SK-N-SH (cell line): ENCODE measurements at regions not wholly inside any gene's neighbourhood (a gene's known extent, or its start where the extent isn't known, plus 50 kb on each side); places are given as distances from the start of the nearest gene placed in this dataset.

Experiments
- CTCF ChIA-PET: fragments of 300-600, 350-600 bp; formaldehyde crosslinking; extraction: SDS; loops from one replicate; lab custom pipeline; 2021; lab: Yijun Ruan, JAX
- POLR2A ChIA-PET: fragments of 350-600 bp; sonication (Branson Sonifier 250); formaldehyde crosslinking; extraction: SDS; loops from one replicate; lab custom pipeline; 2020; ENCODE audit warnings: antibody characterized with exemption, inconsistent platforms; lab: Yijun Ruan, JAX
- DNase-seq: peaks from one replicate; pipeline ENCODE4 v3.0.0; 2012
- H2AFZ ChIP-seq: fragments of 200-600 bp; sonication (generic); 2 replicates; pipeline ENCODE4 v1.8.1; 2016; ENCODE audit warnings: antibody characterized with exemption, mild to moderate bottlenecking, low read depth
- H3F3A ChIP-seq: fragments of 200-600 bp; sonication (generic); replicated peaks from 2 replicates; pipeline ENCODE3; 2016; ENCODE audit warnings: antibody characterized with exemption, mild to moderate bottlenecking; ENCODE audit not compliant: insufficient read depth
- H3K27ac ChIP-seq, 2 experiments: fragments of 200-500 bp in 1 of 2; fragments of 200-600 bp in 1 of 2; sonication (Bioruptor generic) in 1 of 2; sonication (generic), shearing (Covaris generic) in 1 of 2; 2 replicates each; pipeline versions ENCODE4 v1.5.1 to v1.6.1; 2014 to 2016; ENCODE audit warnings: low read depth in 2 of 2, inconsistent platforms in 1 of 2, low read length in 1 of 2, mild to moderate bottlenecking in 1 of 2, mixed read lengths in 1 of 2
- H3K27me3 ChIP-seq: fragments of 200-600 bp; sonication (generic), shearing (Covaris generic); 2 replicates; pipeline ENCODE4 v1.6.1; 2016; ENCODE audit warnings: mixed run types; ENCODE audit not compliant: insufficient read depth
- H3K36me3 ChIP-seq, 2 experiments: fragments of 200-500 bp in 1 of 2; fragments of 200-600 bp in 1 of 2; sonication (Bioruptor generic) in 1 of 2; sonication (generic) in 1 of 2; replicated peaks in 1 of 2; 2 replicates each; pipeline versions ENCODE3 to v1.5.1; 2014 to 2016; ENCODE audit warnings: low read length in 1 of 2, mild to moderate bottlenecking in 1 of 2; ENCODE audit not compliant: insufficient read depth in 2 of 2, control insufficient read depth in 1 of 2
- H3K4me1 ChIP-seq, 2 experiments: fragments of 200-500 bp in 1 of 2; fragments of 200-600 bp in 1 of 2; sonication (Bioruptor generic) in 1 of 2; sonication (generic), shearing (Covaris generic) in 1 of 2; 2 replicates each; pipeline versions ENCODE4 v1.5.1 to v1.6.1; 2014 to 2016; ENCODE audit warnings: low read depth in 1 of 2, low read length in 1 of 2, mixed run types in 1 of 2; ENCODE audit not compliant: insufficient read depth in 2 of 2, control insufficient read depth in 1 of 2
- H3K4me2 ChIP-seq: fragments of 200-600 bp; sonication (generic), shearing (Covaris generic); 2 replicates; pipeline ENCODE4 v1.6.1; 2017; ENCODE audit warnings: mixed run types
- H3K4me3 ChIP-seq, 2 experiments: fragments of 200-500 bp in 1 of 2; fragments of 200-600 bp in 1 of 2; sonication (Bioruptor generic) in 1 of 2; sonication (generic), shearing (Covaris generic) in 1 of 2; 2 replicates each; pipeline versions ENCODE4 v1.5.1 to v1.8.1; 2014 to 2016; ENCODE audit warnings: low read depth in 2 of 2, inconsistent platforms in 1 of 2, low read length in 1 of 2, mild to moderate bottlenecking in 1 of 2, mixed read lengths in 1 of 2, moderate library complexity in 1 of 2
- H3K79me2 ChIP-seq: fragments of 200-600 bp; sonication (generic); 2 replicates; pipeline ENCODE4 v1.8.1; 2017; ENCODE audit warnings: mild to moderate bottlenecking; ENCODE audit not compliant: insufficient read depth
- H3K9ac ChIP-seq: fragments of 200-600 bp; sonication (generic); 2 replicates; pipeline ENCODE4 v1.6.1; 2017; ENCODE audit warnings: mixed run types
- H3K9me2 ChIP-seq: fragments of 200-600 bp; sonication (generic); 2 replicates; pipeline ENCODE4 v1.6.1; 2017; ENCODE audit warnings: mixed run types
- H3K9me3 ChIP-seq: fragments of 200-600 bp; sonication (generic); 2 replicates; pipeline ENCODE4 v1.6.1; 2017; ENCODE audit warnings: mixed run types, mild to moderate bottlenecking, moderate library complexity
- H4K20me1 ChIP-seq: fragments of 200-600 bp; sonication (generic); 2 replicates; pipeline ENCODE4 v1.6.1; 2017; ENCODE audit warnings: mild to moderate bottlenecking, mixed run types; ENCODE audit not compliant: insufficient read depth
- EP300 ChIP-seq, 2 experiments: IDR thresholded peaks; 2 replicates each; pipeline versions ENCODE4 v1.4.0 to v1.6.1; 2012; ENCODE audit warnings: borderline replicate concordance in 1 of 2, low read depth in 1 of 2, low read length in 1 of 2
- FOXJ3 ChIP-seq: sonication (generic); formaldehyde crosslinking; IDR thresholded peaks from 2 replicates; pipeline ENCODE4 v1.5.1; 2020; ENCODE audit warnings: mild to moderate bottlenecking, missing genetic modification reagents
- GABPA ChIP-seq: IDR thresholded peaks from 2 replicates; pipeline ENCODE4 v1.4.0; 2012; ENCODE audit warnings: low read depth, mild to moderate bottlenecking
- MEF2A ChIP-seq: IDR thresholded peaks from 2 replicates; pipeline ENCODE4 v1.4.0; 2012; ENCODE audit warnings: low read depth, borderline replicate concordance
- MXI1 ChIP-seq: IDR thresholded peaks from 2 replicates; pipeline ENCODE4 v1.6.1; 2012; ENCODE audit warnings: mild to moderate bottlenecking, low read depth, low read length, improper control_type of control experiment
- NRF1 ChIP-seq: IDR thresholded peaks from 2 replicates; pipeline ENCODE4 v1.6.1; 2012; ENCODE audit warnings: low read depth, mild to moderate bottlenecking, low read length
- POLR2AphosphoS5 ChIP-seq: IDR thresholded peaks from 2 replicates; pipeline ENCODE4 v1.6.1; 2012; ENCODE audit warnings: low read depth, low read length
- RCOR1 ChIP-seq: fragments of 150-350 bp; IDR thresholded peaks from 2 replicates; pipeline ENCODE4 v1.6.1; 2017; ENCODE audit warnings: antibody characterized with exemption, low read length
- RFX5 ChIP-seq: IDR thresholded peaks from 2 replicates; pipeline ENCODE4 v1.6.1; 2012; ENCODE audit warnings: mild to moderate bottlenecking, improper control_type of control experiment, low read length
- SMC3 ChIP-seq: IDR thresholded peaks from 2 replicates; pipeline ENCODE4 v1.6.1; 2012; ENCODE audit warnings: low read depth, low read length, improper control_type of control experiment
- TAF1 ChIP-seq: IDR thresholded peaks from 2 replicates; pipeline ENCODE4 v1.6.1; 2012; ENCODE audit warnings: low read depth, mild to moderate bottlenecking, low read length, moderate library complexity, borderline replicate concordance
- TCF12 ChIP-seq: IDR thresholded peaks from 2 replicates; pipeline ENCODE4 v1.4.0; 2012
- TEAD4 ChIP-seq: IDR thresholded peaks from 2 replicates; pipeline ENCODE4 v1.4.0; 2012; ENCODE audit warnings: mild to moderate bottlenecking, borderline replicate concordance; ENCODE audit not compliant: insufficient read depth
- WGBS: methylation state at CpG from one replicate; pipeline ENCODE4 v1.1.6; 2017; ENCODE audit warnings: low lambda C conversion rate; 5-methylcytosine and 5-hydroxymethylcytosine counted together
- TF ChIP-seq, protein P1 (sequence below): IDR thresholded peaks from 2 replicates; pipeline ENCODE4 v1.4.0; 2012; ENCODE audit warnings: low read depth, borderline replicate concordance
- TF ChIP-seq, protein P2 (sequence below): IDR thresholded peaks from 2 replicates; pipeline ENCODE4 v1.4.0; 2012; ENCODE audit warnings: low read depth, borderline replicate concordance
- TF ChIP-seq, protein P3 (sequence below): IDR thresholded peaks from 2 replicates; pipeline ENCODE4 v1.4.0; 2012; ENCODE audit warnings: low read depth
- TF ChIP-seq, protein P4 (sequence below): IDR thresholded peaks from 2 replicates; pipeline ENCODE4; 2012

DNA sequence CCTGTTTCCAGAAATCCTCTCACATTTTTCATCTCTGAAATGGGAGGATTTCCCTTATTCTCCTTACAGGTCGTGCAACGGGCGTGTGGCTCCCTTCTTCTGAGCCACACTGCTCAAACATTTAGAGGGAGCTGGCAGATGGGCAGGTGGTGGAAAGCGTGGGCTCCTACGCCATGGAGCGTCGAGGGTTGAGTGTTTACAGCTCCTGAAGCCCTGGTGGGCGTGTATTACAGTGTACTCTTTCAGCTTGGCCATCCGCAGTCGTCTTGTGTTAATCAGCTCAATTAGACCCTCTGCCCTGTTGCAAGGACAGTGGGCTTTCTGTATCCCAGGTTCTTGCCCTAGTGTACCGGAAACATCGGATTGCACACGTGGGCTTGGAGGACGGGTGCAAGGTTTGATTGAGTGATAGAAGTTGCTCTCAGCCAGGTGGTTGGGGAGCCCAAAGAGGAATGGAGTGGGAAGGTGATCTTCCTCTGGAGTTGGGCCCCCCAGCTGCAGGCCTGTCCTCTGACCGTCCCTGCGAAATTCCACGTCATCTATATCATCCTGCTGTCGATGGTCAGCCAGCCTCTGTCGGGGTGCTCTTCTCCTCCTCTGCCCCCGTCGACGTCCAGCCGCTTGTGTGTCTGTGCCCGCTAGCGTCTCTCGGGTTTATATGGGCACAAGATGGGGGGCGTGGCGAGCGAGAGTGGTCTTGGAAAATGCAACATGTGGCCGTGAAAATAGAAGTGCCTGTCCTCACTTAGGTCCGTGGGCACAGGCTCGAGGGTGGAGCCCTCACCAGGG lies 120.3 kb upstream of the DSEL start:
- H3K9me3 ChIP-seq: no peaks in the 10 kb centered on the region
- H3K4me1 ChIP-seq: no peaks in the 10 kb centered on the region; a peak in 1 of 4 replicates
- TF ChIP-seq SMC3: no peak
- no peak for TF ChIP-seq TEAD4
- TF ChIP-seq NRF1: no peak
- TF ChIP-seq MXI1: no peak
- TF ChIP-seq, protein P1, sequence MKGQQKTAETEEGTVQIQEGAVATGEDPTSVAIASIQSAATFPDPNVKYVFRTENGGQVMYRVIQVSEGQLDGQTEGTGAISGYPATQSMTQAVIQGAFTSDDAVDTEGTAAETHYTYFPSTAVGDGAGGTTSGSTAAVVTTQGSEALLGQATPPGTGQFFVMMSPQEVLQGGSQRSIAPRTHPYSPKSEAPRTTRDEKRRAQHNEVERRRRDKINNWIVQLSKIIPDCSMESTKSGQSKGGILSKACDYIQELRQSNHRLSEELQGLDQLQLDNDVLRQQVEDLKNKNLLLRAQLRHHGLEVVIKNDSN: no peak
- TF ChIP-seq RFX5: no peak
- no peak for TF ChIP-seq GABPA
- no peak for TF ChIP-seq TCF12
- TF ChIP-seq, protein P2, sequence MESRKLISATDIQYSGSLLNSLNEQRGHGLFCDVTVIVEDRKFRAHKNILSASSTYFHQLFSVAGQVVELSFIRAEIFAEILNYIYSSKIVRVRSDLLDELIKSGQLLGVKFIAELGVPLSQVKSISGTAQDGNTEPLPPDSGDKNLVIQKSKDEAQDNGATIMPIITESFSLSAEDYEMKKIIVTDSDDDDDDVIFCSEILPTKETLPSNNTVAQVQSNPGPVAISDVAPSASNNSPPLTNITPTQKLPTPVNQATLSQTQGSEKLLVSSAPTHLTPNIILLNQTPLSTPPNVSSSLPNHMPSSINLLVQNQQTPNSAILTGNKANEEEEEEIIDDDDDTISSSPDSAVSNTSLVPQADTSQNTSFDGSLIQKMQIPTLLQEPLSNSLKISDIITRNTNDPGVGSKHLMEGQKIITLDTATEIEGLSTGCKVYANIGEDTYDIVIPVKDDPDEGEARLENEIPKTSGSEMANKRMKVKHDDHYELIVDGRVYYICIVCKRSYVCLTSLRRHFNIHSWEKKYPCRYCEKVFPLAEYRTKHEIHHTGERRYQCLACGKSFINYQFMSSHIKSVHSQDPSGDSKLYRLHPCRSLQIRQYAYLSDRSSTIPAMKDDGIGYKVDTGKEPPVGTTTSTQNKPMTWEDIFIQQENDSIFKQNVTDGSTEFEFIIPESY: no peak
- no peak for TF ChIP-seq EP300 (IDR thresholded peaks at IDR 0.05; ENCODE audit: borderline replicate concordance in 1 of 2, low read depth in 1 of 2, low read length in 1 of 2)
- no peak for TF ChIP-seq POLR2AphosphoS5
- no peak for TF ChIP-seq FOXJ3 (CRISPR knock-in tag)
- TF ChIP-seq, protein P3, sequence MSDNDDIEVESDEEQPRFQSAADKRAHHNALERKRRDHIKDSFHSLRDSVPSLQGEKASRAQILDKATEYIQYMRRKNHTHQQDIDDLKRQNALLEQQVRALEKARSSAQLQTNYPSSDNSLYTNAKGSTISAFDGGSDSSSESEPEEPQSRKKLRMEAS: no peak
- no peak for TF ChIP-seq TAF1
- TF ChIP-seq, protein P4, sequence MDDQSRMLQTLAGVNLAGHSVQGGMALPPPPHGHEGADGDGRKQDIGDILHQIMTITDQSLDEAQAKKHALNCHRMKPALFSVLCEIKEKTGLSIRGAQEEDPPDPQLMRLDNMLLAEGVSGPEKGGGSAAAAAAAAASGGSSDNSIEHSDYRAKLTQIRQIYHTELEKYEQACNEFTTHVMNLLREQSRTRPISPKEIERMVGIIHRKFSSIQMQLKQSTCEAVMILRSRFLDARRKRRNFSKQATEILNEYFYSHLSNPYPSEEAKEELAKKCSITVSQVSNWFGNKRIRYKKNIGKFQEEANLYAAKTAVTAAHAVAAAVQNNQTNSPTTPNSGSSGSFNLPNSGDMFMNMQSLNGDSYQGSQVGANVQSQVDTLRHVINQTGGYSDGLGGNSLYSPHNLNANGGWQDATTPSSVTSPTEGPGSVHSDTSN: no peak
- no peak for TF ChIP-seq MEF2A
- no peak for TF ChIP-seq RCOR1
- no peaks in the 10 kb centered on the region for H3F3A ChIP-seq
- H2AFZ ChIP-seq: no peak overlapping the region
- H3K4me2 ChIP-seq: no peak overlapping the region
- H3K9me2 ChIP-seq: no peaks in the 10 kb centered on the region
- H4K20me1 ChIP-seq: no peaks in the 10 kb centered on the region
- no peak for DNase-seq
- ChIA-PET POLR2A (interaction anchor here (0.6 kb wide), 1 partner anchor 798 kb away, joined by 4 read pairs; no protein-coding TSS in a partner anchor), CTCF (no interaction called here)
- 86% methylated on average over 32 of the region's 32 CpGs for WGBS
- H3K36me3 ChIP-seq: no peaks in the 10 kb centered on the region
- no peak overlapping the region for H3K4me3 ChIP-seq
- no peaks in the 10 kb centered on the region for H3K27me3 ChIP-seq
- no peak overlapping the region for H3K9ac ChIP-seq
- H3K27ac ChIP-seq: no peak overlapping the region
- no peaks in the 10 kb centered on the region for H3K79me2 ChIP-seq
